ENCODE measurements at regions not wholly inside any gene's neighbourhood (a gene's known extent, or its start where the extent isn't known, plus 50 kb on each side); places are given as distances from the start of the nearest gene placed in this dataset.
"Not testable (repeated sequence)": the region's sequence is repeated elsewhere in the genome, so short reads cannot be mapped to it uniquely, and the experiment has no call there.

- intact Hi-C loops (cut with DNase I; ENCODE audit: low total_unique reads), result no loop called here
- in situ Hi-C loops (cut with MboI; ENCODE audit: low pct_ligation_motif_present in 1 of 4, low pct_unique_long_range_greater_than_20kb in 1 of 4, low sequenced_read_pairs in 3 of 4), result no loop called here
- Histone ChIP-seq H3K36me3 (no peaks in the 10 kb centered on the region), H3K9me3 (no peaks in the 10 kb centered on the region), H3K4me3 (no peak overlapping the region), H3K27me3 (no peaks in the 10 kb centered on the region), H3K27ac (no peak overlapping the region), H3K4me1 (no peaks in the 10 kb centered on the region)
- WGBS, 2 donors (ENCODE audit: low coverage in 1 of 2), result 86 to 87% methylated on average over 6 of the region's 6 CpGs
- TF ChIP-seq POLR2AphosphoS5 (IDR thresholded peaks at IDR 0.05) (no peak), POLR2A (IDR thresholded peaks at IDR 0.05) (no peak)
- DNase-seq, result no peak
Observed at GRCh38 chr5:27769748-27770402, 731.5 kb upstream of the CDH9 start.

DNA sequence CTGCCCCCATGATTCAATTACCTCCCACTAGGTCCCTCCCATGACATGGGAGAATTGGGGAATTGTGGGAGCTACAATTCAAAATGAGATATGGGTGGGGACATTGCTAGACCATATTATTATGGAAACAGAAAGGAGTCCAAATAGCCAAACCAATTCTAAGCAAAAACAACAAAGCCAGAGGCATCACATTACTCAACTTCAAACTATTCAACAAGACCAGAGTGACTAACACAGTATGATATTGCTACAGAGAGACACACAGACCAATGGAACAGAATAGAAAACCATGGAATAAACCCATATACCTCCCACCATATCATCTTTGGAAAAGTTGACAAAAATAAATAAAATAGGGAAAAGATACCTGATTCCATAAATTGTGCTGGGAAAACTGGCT, 710.5 kb upstream of the CDH9 start:
- in situ Hi-C loops (cut with MboI; ENCODE audit: low pct_ligation_motif_present in 1 of 4, low pct_unique_long_range_greater_than_20kb in 1 of 4, low sequenced_read_pairs in 3 of 4), result no loop called here
- H3K9me3 ChIP-seq, result peaks cover 6 to 14% of the 10 kb centered on the region in 2 donors
- intact Hi-C loops (cut with DNase I; ENCODE audit: low total_unique reads), result no loop called here

DNA sequence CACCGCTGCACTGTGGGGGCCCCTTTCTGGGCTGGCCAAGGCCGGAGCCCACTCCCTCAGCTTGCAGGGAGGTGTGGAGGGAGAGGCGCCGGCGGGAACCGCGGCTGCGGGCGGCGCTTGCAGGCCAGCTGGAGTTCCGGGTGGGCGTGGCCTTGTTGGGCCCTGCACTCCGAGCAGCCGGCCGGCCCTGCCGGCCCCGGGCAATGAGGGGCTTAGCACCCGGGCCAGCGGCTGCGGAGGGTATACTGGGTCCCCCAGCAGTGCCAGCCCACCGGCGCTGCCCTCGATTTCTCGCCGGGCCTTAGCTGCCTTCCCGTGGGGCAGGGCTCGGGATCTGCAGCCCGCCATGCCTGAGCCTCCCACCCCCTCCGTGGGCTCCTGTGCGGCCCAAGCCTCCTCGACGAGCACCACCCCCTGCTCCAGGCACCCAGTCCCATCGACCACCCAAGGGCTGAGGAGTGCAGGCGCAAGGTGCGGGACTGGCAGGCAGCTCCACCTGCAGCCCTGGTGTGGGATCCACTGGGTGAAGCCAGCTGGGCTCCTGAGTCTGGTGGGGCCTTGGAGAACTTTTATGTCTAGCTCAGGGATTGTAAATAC, 705.1 kb upstream of the CDH9 start:
- 94% methylated on average over 34 of the region's 35 CpGs; no CpG with 5 or more reads in 1 of the 2 donors for WGBS, 2 donors (ENCODE audit: low coverage in 1 of 2)
- H3K9me3 ChIP-seq, result peaks cover 6 to 14% of the 10 kb centered on the region in 2 donors
- H3K4me3 ChIP-seq; H3K27ac ChIP-seq; in situ Hi-C loops (cut with MboI; ENCODE audit: low pct_ligation_motif_present in 1 of 4, low pct_unique_long_range_greater_than_20kb in 1 of 4, low sequenced_read_pairs in 3 of 4); H3K4me1 ChIP-seq; H3K36me3 ChIP-seq; intact Hi-C loops (cut with DNase I; ENCODE audit: low total_unique reads); DNase-seq; H3K27me3 ChIP-seq: not testable (repeated sequence)

More for the DNA sequence above, 710.5 kb upstream of the CDH9 start:
- no peaks in the 10 kb centered on the region for H3K36me3 ChIP-seq
- no peak overlapping the region for H3K4me3 ChIP-seq
- no peaks in the 10 kb centered on the region for H3K27me3 ChIP-seq
- H3K27ac ChIP-seq, result no peak overlapping the region
- no peaks in the 10 kb centered on the region for H3K4me1 ChIP-seq
- no peak for DNase-seq
- TF ChIP-seq EP300 (IDR thresholded peaks at IDR 0.05; ENCODE audit: low read depth), result no peak
- TF ChIP-seq CTCF (IDR thresholded peaks at IDR 0.05), result no peak
- no peak for TF ChIP-seq POLR2A (IDR thresholded peaks at IDR 0.05)
- TF ChIP-seq POLR2AphosphoS5 (IDR thresholded peaks at IDR 0.05), result no peak

DNA sequence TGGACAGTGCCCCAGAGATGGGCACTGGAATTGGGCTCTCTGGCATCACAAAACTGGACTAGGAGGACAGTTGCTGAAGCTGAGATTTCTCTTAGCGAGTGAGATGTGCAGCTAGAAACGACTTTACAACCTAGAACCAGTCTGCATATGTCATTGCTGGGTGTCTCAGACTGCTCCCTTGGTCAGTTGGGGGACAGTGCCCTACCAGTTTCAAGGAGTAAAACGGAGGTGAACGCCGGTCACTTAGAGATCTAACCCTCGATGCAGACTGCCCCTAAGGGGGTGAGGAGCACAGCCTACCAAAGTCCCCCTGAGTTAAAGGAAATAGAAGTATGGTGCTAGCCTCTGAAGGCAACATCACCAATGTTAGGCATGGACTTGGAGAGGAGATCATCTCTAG, 704.4 kb upstream of the CDH9 start:
- H3K27ac ChIP-seq, result no peak overlapping the region
- DNase-seq, result no peak
- H3K4me1 ChIP-seq, result no peaks in the 10 kb centered on the region
- TF ChIP-seq POLR2A (IDR thresholded peaks at IDR 0.05), result no peak
- no peak for TF ChIP-seq CTCF (IDR thresholded peaks at IDR 0.05)
- TF ChIP-seq EP300 (IDR thresholded peaks at IDR 0.05; ENCODE audit: low read depth), result no peak
- no peak for TF ChIP-seq POLR2AphosphoS5 (IDR thresholded peaks at IDR 0.05)
- intact Hi-C loops (cut with DNase I; ENCODE audit: low total_unique reads) (no loop called here), in situ Hi-C loops (cut with MboI; ENCODE audit: low pct_ligation_motif_present in 1 of 4, low pct_unique_long_range_greater_than_20kb in 1 of 4, low sequenced_read_pairs in 3 of 4) (no loop called here)
- no peaks in the 10 kb centered on the region for H3K27me3 ChIP-seq
- no peaks in the 10 kb centered on the region for H3K36me3 ChIP-seq
- H3K4me3 ChIP-seq, result no peak overlapping the region
- 87% methylated on average over 6 of the region's 6 CpGs; no CpG with 5 or more reads in 1 of the 2 donors for WGBS, 2 donors (ENCODE audit: low coverage in 1 of 2)
- H3K9me3 ChIP-seq, result peaks cover 2 to 14% of the 10 kb centered on the region in 2 donors

DNA sequence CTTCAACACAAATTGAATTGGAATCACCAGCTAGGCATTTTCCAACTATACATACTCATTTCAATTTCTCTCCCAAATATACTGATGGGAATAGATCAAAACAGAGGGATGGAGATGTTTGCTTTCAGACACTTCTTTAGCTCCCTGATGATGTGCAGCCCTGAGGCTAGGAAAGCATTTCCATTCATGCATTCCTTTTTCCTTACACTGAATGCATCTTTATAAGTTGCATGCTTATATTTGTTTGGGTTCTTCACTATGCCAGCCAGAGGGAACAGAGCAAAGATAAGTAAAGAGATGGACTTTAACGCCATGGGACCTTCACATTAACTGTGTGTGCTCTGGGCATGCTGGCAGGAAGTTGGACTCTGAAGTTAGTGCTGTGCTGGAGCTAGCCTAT, 696.5 kb upstream of the CDH9 start:
- Histone ChIP-seq H3K4me3 (no peak overlapping the region), H3K36me3 (no peaks in the 10 kb centered on the region), H3K4me1 (no peaks in the 10 kb centered on the region), H3K27ac (no peak overlapping the region), H3K27me3 (no peaks in the 10 kb centered on the region), H3K9me3 (peaks cover 2 to 4% of the 10 kb centered on the region in 2 donors)
- 73% methylated on average over 1 of the region's 1 CpG; no CpG with 5 or more reads in 1 of the 2 donors for WGBS, 2 donors (ENCODE audit: low coverage in 1 of 2)
- intact Hi-C loops (cut with DNase I; ENCODE audit: low total_unique reads) (no loop called here), in situ Hi-C loops (cut with MboI; ENCODE audit: low pct_ligation_motif_present in 1 of 4, low pct_unique_long_range_greater_than_20kb in 1 of 4, low sequenced_read_pairs in 3 of 4) (no loop called here)
- no peak for DNase-seq
- TF ChIP-seq EP300 (IDR thresholded peaks at IDR 0.05; ENCODE audit: low read depth) (no peak), CTCF (IDR thresholded peaks at IDR 0.05) (no peak)
